Lower leg skin (tissue), 4 donors: ENCODE measurements at regions not wholly inside any gene's neighbourhood (a gene's known extent, or its start where the extent isn't known, plus 50 kb on each side); places are given as distances from the start of the nearest gene placed in this dataset.

Experiments used
- DNase-seq, 2 donors: peaks; one replicate each; pipeline ENCODE4 v3.0.0-alpha.2; 2019; ENCODE audit warnings: low spot score in 2 of 2
- H3K4me3 ChIP-seq: fragments of 200-600 bp; sonication (generic); 2 replicates; pipeline ENCODE4 v1.5.1; 2017; ENCODE audit warnings: mild to moderate bottlenecking, low read depth; ENCODE audit not compliant: poor library complexity, severe bottlenecking
- POLR2A ChIP-seq, 2 donors: fragments of 450-650 bp; IDR thresholded peaks; one replicate each; pipeline ENCODE4 v1.6.1; 2016 to 2017; ENCODE audit warnings: antibody characterized with exemption in 2 of 2, mild to moderate bottlenecking in 1 of 2, moderate library complexity in 1 of 2
- WGBS, 2 donors: methylation state at CpG; one replicate each; pipeline ENCODE4 v1.1.5; 2018; 5-methylcytosine and 5-hydroxymethylcytosine counted together
- intact Hi-C: fragments of 100-400 bp; cut with DNase I; formaldehyde crosslinking; loops from one replicate; pipeline ENCODE4 v1.15.0; 2023; ENCODE audit warnings: low total_unique reads
- TF ChIP-seq, protein P1 (sequence below), 3 donors: fragments of 450-650 bp; IDR thresholded peaks; one replicate each; pipeline ENCODE4 v1.5.1; 2016; ENCODE audit warnings: antibody characterized with exemption in 3 of 3, mild to moderate bottlenecking in 3 of 3, moderate library complexity in 2 of 3

DNA sequence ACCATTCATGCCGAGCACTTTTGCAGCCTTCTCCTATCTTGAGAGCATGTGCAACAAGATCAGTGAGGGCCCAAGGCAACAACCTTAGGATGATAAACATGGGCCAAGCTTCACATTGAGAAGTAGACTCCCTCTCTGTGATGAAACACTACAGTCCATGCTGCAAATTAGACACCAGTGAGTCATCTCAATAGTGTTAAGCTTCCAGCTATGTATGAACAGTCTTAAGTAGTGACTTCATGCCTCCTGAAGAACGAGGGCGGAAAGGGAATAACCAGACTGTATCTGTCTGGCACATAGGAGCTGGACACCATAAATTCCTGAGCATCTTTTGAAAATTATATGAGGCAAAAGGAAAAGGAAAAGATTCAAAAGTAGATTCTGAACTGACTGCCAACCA, 309.9 kb upstream of the SLITRK1 start:
- H3K4me3 ChIP-seq, result no peak overlapping the region
- TF ChIP-seq POLR2A (IDR thresholded peaks at IDR 0.05), result no peak
- TF ChIP-seq, protein P1, sequence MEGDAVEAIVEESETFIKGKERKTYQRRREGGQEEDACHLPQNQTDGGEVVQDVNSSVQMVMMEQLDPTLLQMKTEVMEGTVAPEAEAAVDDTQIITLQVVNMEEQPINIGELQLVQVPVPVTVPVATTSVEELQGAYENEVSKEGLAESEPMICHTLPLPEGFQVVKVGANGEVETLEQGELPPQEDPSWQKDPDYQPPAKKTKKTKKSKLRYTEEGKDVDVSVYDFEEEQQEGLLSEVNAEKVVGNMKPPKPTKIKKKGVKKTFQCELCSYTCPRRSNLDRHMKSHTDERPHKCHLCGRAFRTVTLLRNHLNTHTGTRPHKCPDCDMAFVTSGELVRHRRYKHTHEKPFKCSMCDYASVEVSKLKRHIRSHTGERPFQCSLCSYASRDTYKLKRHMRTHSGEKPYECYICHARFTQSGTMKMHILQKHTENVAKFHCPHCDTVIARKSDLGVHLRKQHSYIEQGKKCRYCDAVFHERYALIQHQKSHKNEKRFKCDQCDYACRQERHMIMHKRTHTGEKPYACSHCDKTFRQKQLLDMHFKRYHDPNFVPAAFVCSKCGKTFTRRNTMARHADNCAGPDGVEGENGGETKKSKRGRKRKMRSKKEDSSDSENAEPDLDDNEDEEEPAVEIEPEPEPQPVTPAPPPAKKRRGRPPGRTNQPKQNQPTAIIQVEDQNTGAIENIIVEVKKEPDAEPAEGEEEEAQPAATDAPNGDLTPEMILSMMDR (IDR thresholded peaks at IDR 0.05), result no peak
- intact Hi-C loops, result no loop called here
- no peak for DNase-seq
- WGBS, 2 donors, result 63 to 66% methylated on average over 3 of the region's 3 CpGs

- WGBS, 2 donors, result 64 to 72% methylated on average over 4 of the region's 4 CpGs
- intact Hi-C loops, result no loop called here
- no peak for DNase-seq
- H3K4me3 ChIP-seq, result no peak overlapping the region
- TF ChIP-seq POLR2A (IDR thresholded peaks at IDR 0.05), result no peak
These were observed 308.9 kb upstream of the SLITRK1 start for GRCh38 chr13:84191139-84191538.

DNA sequence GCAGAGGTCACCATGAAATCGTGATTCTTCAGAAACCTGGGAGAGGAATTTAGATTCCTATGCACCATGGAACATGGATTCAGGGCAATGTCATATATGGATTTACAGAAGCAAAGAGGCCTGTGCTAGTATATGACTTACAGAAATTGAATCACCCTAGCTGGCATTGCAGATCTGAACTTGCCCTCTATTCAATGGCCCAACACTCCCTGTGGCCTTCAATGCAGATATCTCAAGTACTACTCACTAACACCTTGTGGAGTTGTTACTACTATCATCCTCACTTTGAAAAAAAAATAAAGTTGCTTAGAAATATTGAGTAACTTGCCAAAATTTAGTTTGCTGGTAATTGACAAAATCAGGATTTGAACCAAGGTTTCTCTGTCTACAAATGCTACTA, 305.4 kb upstream of the SLITRK1 start:
- intact Hi-C loops, result no loop called here
- 75 to 84% methylated on average over 1 of the region's 1 CpG for WGBS, 2 donors
- H3K4me3 ChIP-seq, result no peak overlapping the region
- DNase-seq, result no peak
- TF ChIP-seq, protein P1 (IDR thresholded peaks at IDR 0.05), result no peak
- no peak for TF ChIP-seq POLR2A (IDR thresholded peaks at IDR 0.05)

- TF ChIP-seq, protein P1 (IDR thresholded peaks at IDR 0.05), result no peak
- no peak for TF ChIP-seq POLR2A (IDR thresholded peaks at IDR 0.05)
- H3K4me3 ChIP-seq, result no peak overlapping the region
- intact Hi-C loops, result no loop called here
- 95 to 100% methylated on average over 2 of the region's 2 CpGs for WGBS, 2 donors
- DNase-seq, result no peak
These were observed 257.4 kb upstream of the SLITRK1 start for GRCh38 chr13:84139561-84140158.

GRCh38 chr13:84137292-84137691, 255.0 kb upstream of the SLITRK1 start:
- 28 to 38% methylated on average over 2 of the region's 2 CpGs for WGBS, 2 donors
- TF ChIP-seq, protein P1 (IDR thresholded peaks at IDR 0.05), result no peak
- no peak for TF ChIP-seq POLR2A (IDR thresholded peaks at IDR 0.05)
- no peak for DNase-seq
- H3K4me3 ChIP-seq, result no peak overlapping the region
- intact Hi-C loops, result no loop called here

- WGBS, 2 donors, result 60 to 77% methylated on average over 1 of the region's 1 CpG
- intact Hi-C loops, result no loop called here
- no peak overlapping the region for H3K4me3 ChIP-seq
- TF ChIP-seq, protein P1 (IDR thresholded peaks at IDR 0.05), result no peak
- TF ChIP-seq POLR2A (IDR thresholded peaks at IDR 0.05), result no peak
- DNase-seq, result no peak
These were observed 254.3 kb upstream of the SLITRK1 start for GRCh38 chr13:84136582-84136981.
